HCT116 (cell line): ENCODE measurements at regions not wholly inside any gene's neighbourhood (a gene's known extent, or its start where the extent isn't known, plus 50 kb on each side); places are given as distances from the start of the nearest gene placed in this dataset.

Source experiments
- ATAC-seq: fragments of 200-7000 bp; cut with Tn5 transposase; 2 replicates; pipeline ENCODE4 v1.9.1; 2020; ENCODE audit warnings: mild to moderate bottlenecking, moderate library complexity
- BruUV-seq: library from RNA; stranded (reverse); fragments of 400-500 nt; replicated peaks from 2 replicates; lab custom pipeline; 2021; lab: Mats Ljungman, UMichigan
- CTCF ChIA-PET: fragments of 300-600 bp; sonication (Branson Sonifier 250); formaldehyde crosslinking; loops from one replicate; lab custom pipeline; 2021; ENCODE audit warnings: antibody characterized with exemption; lab: Charles Lee
- POLR2A ChIA-PET: fragments of 300-600, 350-600 bp; sonication (Branson Sonifier 250); formaldehyde crosslinking; loops from one replicate; lab custom pipeline; 2021; ENCODE audit warnings: antibody characterized with exemption; lab: Charles Lee
- RAD21 ChIA-PET, 2 experiments: fragments of 300-600 bp; sonication (Branson Sonifier 250); formaldehyde crosslinking; loops; one replicate each; lab custom pipeline; 2023; ENCODE audit warnings: low total read pairs in 2 of 2; ENCODE audit not compliant: uncharacterized antibody in 2 of 2, unreplicated experiment in 2 of 2, low non-redundant PET in 1 of 2; lab: Charles Lee
- DNase-seq: peaks from one replicate; pipeline ENCODE4 v3.0.0-alpha.2; 2010; ENCODE audit warnings: low read depth, low spot score
- H2AFZ ChIP-seq: fragments of 200-600 bp; shearing (Covaris generic), sonication (generic); 2 replicates; pipeline ENCODE4 v1.6.1; 2017; ENCODE audit warnings: low read depth, mixed run types, mixed read lengths, antibody characterized with exemption, low read length; ENCODE audit not compliant: poor library complexity, severe bottlenecking
- H3K27ac ChIP-seq: 2 replicates; pipeline ENCODE4 v1.5.1; 2012; ENCODE audit warnings: low read depth, low read length
- H3K27me3 ChIP-seq: fragments of 200-600 bp; sonication (generic); 2 replicates; pipeline ENCODE4 v1.6.1; 2016; ENCODE audit warnings: mixed run types, low read length, mixed read lengths; ENCODE audit not compliant: insufficient read depth
- H3K36me3 ChIP-seq, 2 experiments: fragments of 200-500 bp in 1 of 2; fragments of 200-600 bp in 1 of 2; sonication (Bioruptor generic) in 1 of 2; sonication (generic) in 1 of 2; 2 replicates each; pipeline versions ENCODE4 v1.5.1 to v1.6.1; 2014 to 2016; ENCODE audit warnings: low read length in 2 of 2, inconsistent platforms in 1 of 2, mixed read lengths in 1 of 2, mixed run types in 1 of 2; ENCODE audit not compliant: insufficient read depth in 2 of 2, control insufficient read depth in 1 of 2
- H3K4me1 ChIP-seq, 2 experiments: fragments of 200-600 bp in 1 of 2; sonication (generic) in 1 of 2; 2 replicates each; pipeline versions ENCODE4 v1.5.1 to v1.6.1; 2012 to 2017; ENCODE audit warnings: low read length in 2 of 2, inconsistent platforms in 1 of 2, mild to moderate bottlenecking in 1 of 2, mixed read lengths in 1 of 2, mixed run types in 1 of 2, moderate library complexity in 1 of 2; ENCODE audit not compliant: insufficient read depth in 2 of 2, control insufficient read depth in 1 of 2
- H3K4me2 ChIP-seq: fragments of 200-600 bp; sonication (generic); 2 replicates; pipeline ENCODE4 v1.6.1; 2017; ENCODE audit warnings: mixed run types, low read length, mixed read lengths
- H3K4me3 ChIP-seq, 2 experiments: fragments of 200-600 bp in 1 of 2; sonication (generic) in 1 of 2; replicated peaks in 1 of 2; 2 replicates each; pipeline ENCODE4 v1.5.1; 2011 to 2016; ENCODE audit warnings: low read length in 2 of 2, control low read depth in 1 of 2, low read depth in 1 of 2, mild to moderate bottlenecking in 1 of 2, mixed read lengths in 1 of 2, mixed run types in 1 of 2
- H3K79me2 ChIP-seq: fragments of 200-600 bp; sonication (generic); 2 replicates; pipeline ENCODE4 v1.6.1; 2017; ENCODE audit warnings: mild to moderate bottlenecking, mixed run types, low read length, moderate library complexity, mixed read lengths; ENCODE audit not compliant: insufficient read depth
- H3K9ac ChIP-seq: fragments of 200-600 bp; sonication (generic); 2 replicates; pipeline ENCODE4 v1.6.1; 2016; ENCODE audit warnings: low read length, mixed read lengths
- H3K9me2 ChIP-seq: fragments of 200-600 bp; sonication (generic), shearing (Covaris generic); 2 replicates; pipeline ENCODE4 v1.6.1; 2017; ENCODE audit warnings: mixed run types, mild to moderate bottlenecking, moderate library complexity; ENCODE audit not compliant: insufficient read depth
- H3K9me3 ChIP-seq, 2 experiments: fragments of 200-500 bp in 1 of 2; fragments of 200-600 bp in 1 of 2; sonication (Bioruptor generic) in 1 of 2; sonication (generic) in 1 of 2; 2 replicates each; pipeline ENCODE4 v1.6.1; 2014 to 2017; ENCODE audit warnings: low read length in 2 of 2, mixed read lengths in 2 of 2, inconsistent platforms in 1 of 2, low read depth in 1 of 2, mild to moderate bottlenecking in 1 of 2, mixed run types in 1 of 2, moderate library complexity in 1 of 2; ENCODE audit not compliant: control insufficient read depth in 1 of 2, insufficient read depth in 1 of 2
- H4K20me1 ChIP-seq: fragments of 200-600 bp; sonication (generic), shearing (Covaris generic); 2 replicates; pipeline ENCODE4 v1.6.1; 2017; ENCODE audit warnings: mixed run types, mild to moderate bottlenecking, moderate library complexity; ENCODE audit not compliant: insufficient read depth
- CEBPB ChIP-seq: IDR thresholded peaks from 2 replicates; pipeline ENCODE4 v1.6.1; 2012; ENCODE audit warnings: low read depth
- EGR1 ChIP-seq: IDR thresholded peaks from 2 replicates; pipeline ENCODE4 v1.6.1; 2012; ENCODE audit warnings: low read depth
- ELF1 ChIP-seq: IDR thresholded peaks from 2 replicates; pipeline ENCODE4 v1.6.1; 2012; ENCODE audit warnings: low read depth, borderline replicate concordance
- EZH2 ChIP-seq: fragments of 200-600 bp; sonication (generic); IDR thresholded peaks from 2 replicates; pipeline ENCODE4 v1.6.1; 2017; ENCODE audit warnings: antibody characterized with exemption, mixed run types
- EZH2phosphoT487 ChIP-seq: fragments of 200-600 bp; IDR thresholded peaks from 2 replicates; pipeline ENCODE4 v1.6.1; 2018; ENCODE audit warnings: antibody characterized with exemption, borderline replicate concordance
- FOSL1 ChIP-seq: IDR thresholded peaks from 2 replicates; pipeline ENCODE4 v1.6.1; 2012; ENCODE audit warnings: low read depth
- JUND ChIP-seq: IDR thresholded peaks from 2 replicates; pipeline ENCODE4 v1.6.1; 2012
- POLR2A ChIP-seq: IDR thresholded peaks from 2 replicates; pipeline ENCODE4 v1.7.0; 2011; ENCODE audit warnings: borderline replicate concordance; ENCODE audit not compliant: insufficient read depth, insufficient read length; ENCODE audit errors: extremely low read depth
- REST ChIP-seq: IDR thresholded peaks from 2 replicates; pipeline ENCODE4 v1.6.1; 2012; ENCODE audit warnings: low read depth
- SP1 ChIP-seq: IDR thresholded peaks from 2 replicates; pipeline ENCODE4 v1.6.1; 2012; ENCODE audit warnings: low read depth
- SRF ChIP-seq: IDR thresholded peaks from 2 replicates; pipeline ENCODE4 v1.6.1; 2012; ENCODE audit warnings: low read depth
- TCF7L2 ChIP-seq: IDR thresholded peaks from 2 replicates; pipeline ENCODE4 v1.7.0; 2011; ENCODE audit warnings: borderline replicate concordance, inconsistent platforms; ENCODE audit not compliant: insufficient read depth, insufficient read length; ENCODE audit errors: extremely low read depth
- ZBTB33 ChIP-seq: IDR thresholded peaks from 2 replicates; pipeline ENCODE4 v1.6.1; 2011; ENCODE audit warnings: mild to moderate bottlenecking, low read length, moderate library complexity; ENCODE audit not compliant: insufficient replicate concordance; ENCODE audit errors: extremely low read depth
- ZFX ChIP-seq: fragments of 450-650 bp; IDR thresholded peaks from 2 replicates; pipeline ENCODE4 v1.6.1; 2017
- intact Hi-C: fragments of 100-400 bp; cut with micrococcal nuclease; formaldehyde crosslinking; loops from 2 replicates; pipeline ENCODE4 v1.10.0; 2022

DNA sequence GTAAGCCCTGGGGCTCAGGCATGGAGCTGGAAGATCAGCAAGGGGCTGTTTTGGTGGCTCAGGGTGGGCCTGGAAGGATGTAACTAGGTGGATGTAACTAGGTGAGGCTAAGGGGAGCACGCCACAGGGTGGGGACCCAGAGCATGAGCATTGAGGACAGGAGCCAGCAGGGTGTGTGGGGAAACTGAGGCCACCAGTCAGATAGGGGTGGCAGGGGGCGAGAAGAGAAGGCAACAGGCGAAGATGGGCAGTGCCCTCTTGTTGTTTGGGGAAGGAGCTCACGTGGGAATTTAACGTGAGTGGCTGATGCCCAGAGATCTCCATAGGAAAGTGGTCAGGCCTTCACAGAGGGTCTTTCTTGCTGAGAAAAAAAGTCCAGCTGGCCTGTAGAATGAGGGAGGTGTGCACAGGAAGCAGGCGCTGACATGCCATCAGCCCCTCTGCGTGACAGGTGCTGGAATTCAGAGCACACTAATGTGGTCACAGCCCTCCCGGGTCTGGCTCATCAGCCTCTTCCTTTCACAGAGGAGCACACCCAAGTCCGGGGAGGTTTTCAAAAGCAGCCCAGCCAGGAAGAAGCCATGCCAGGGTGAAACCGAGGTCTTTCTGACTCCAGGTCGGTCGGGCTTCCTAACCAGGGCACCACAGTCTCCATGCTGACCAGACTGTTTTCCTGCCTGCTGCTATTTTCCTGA is 54.6 kb upstream of the PAX6 start:
- H3K9ac ChIP-seq = no peak overlapping the region
- intact Hi-C loops = no loop called here
- ChIA-PET RAD21 (no interaction called here), POLR2A (no interaction called here), CTCF (interaction anchor here (1.3 kb wide), 1 partner anchor 224 kb away, joined by 3 read pairs; no protein-coding TSS in a partner anchor)
- ATAC-seq (no peak), DNase-seq (no peak)
- BruUV-seq = no TSS peak
- no peaks in the 10 kb centered on the region for H3K27me3 ChIP-seq
- H3K4me2 ChIP-seq = no peak overlapping the region
- H3K27ac ChIP-seq = no peak overlapping the region
- H3K79me2 ChIP-seq = no peaks in the 10 kb centered on the region
- no peak overlapping the region for H3K4me3 ChIP-seq
- H4K20me1 ChIP-seq = no peaks in the 10 kb centered on the region
- H2AFZ ChIP-seq = no peak overlapping the region
- H3K36me3 ChIP-seq = no peaks in the 10 kb centered on the region
- no peaks in the 10 kb centered on the region for H3K9me3 ChIP-seq
- peaks cover 0 to 3% of the 10 kb centered on the region in 2 experiments; a peak in 2 of 4 replicates for H3K4me1 ChIP-seq
- no peaks in the 10 kb centered on the region for H3K9me2 ChIP-seq
- no peak for TF ChIP-seq POLR2A
- no peak for TF ChIP-seq EGR1
- no peak for TF ChIP-seq SP1
- no peak for TF ChIP-seq JUND
- TF ChIP-seq FOSL1 = no peak

DNA sequence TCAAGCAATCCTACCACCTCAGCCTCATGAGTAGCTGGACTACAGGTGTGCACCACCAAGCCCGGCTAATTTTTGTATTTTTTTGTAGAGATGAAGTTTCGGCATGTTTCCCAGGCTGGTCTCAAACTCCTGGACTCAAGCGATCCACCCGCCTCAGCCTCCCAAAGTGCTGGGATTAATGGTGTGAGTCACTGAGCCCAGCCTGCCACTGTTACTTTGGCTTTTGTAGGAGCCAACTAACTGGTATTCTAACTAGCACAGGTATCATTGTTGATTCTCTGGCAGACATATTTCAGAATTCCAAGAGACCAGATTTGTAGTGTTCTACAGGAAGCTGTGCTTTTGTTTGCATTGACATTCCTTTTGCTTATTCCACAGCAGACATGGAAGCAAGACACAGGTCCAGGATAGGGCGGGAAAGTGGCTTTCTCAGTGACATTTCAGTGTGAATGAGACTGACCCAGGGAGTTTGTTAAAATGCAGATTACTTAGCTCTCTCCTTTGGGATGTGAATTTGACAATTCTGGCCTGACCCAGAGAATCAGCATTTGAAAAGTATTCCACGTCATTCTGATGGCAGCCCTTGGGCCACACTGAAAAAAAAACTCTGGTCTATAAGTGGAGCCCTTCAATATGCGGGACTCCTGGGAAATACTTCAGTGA is 52.2 kb upstream of the PAX6 start:
- Histone ChIP-seq H3K79me2 (no peaks in the 10 kb centered on the region), H3K9me2 (no peaks in the 10 kb centered on the region), H3K4me1 (no peaks in the 10 kb centered on the region), H3K4me3 (no peak overlapping the region), H3K27me3 (no peaks in the 10 kb centered on the region), H3K4me2 (no peak overlapping the region), H4K20me1 (no peaks in the 10 kb centered on the region), H3K9ac (no peak overlapping the region), H2AFZ (no peak overlapping the region), H3K27ac (no peak overlapping the region), H3K36me3 (no peaks in the 10 kb centered on the region), H3K9me3 (no peaks in the 10 kb centered on the region)
- BruUV-seq = no TSS peak
- DNase-seq (no peak), ATAC-seq (no peak)
- RAD21 ChIA-PET = no interaction called here
- POLR2A ChIA-PET = no interaction called here
- intact Hi-C loops = no loop called here
- CTCF ChIA-PET = no interaction called here
- no peak for TF ChIP-seq TCF7L2
- TF ChIP-seq EZH2 = no peak
- TF ChIP-seq ZFX = no peak
- TF ChIP-seq ELF1 = no peak
- no peak for TF ChIP-seq ZBTB33
- no peak for TF ChIP-seq POLR2A
- no peak for TF ChIP-seq SRF
- no peak for TF ChIP-seq REST
- TF ChIP-seq EZH2phosphoT487 = no peak
- TF ChIP-seq CEBPB = no peak
